Naive thymus-derived CD4-positive, alpha-beta T cell (primary cell): ENCODE measurements at regions not wholly inside any gene's neighbourhood (a gene's known extent, or its start where the extent isn't known, plus 50 kb on each side); places are given as distances from the start of the nearest gene placed in this dataset.

Experiments used
- ATAC-seq: fragments of 150-1000 bp; cut with Tn5 transposase; 2 replicates; pipeline ENCODE4 v1.10.0; 2021; ENCODE audit warnings: mild to moderate bottlenecking, moderate library complexity
- CTCF ChIA-PET: fragments of 350-600 bp; sonication (Branson Sonifier 250); formaldehyde crosslinking; loops from one replicate; lab custom pipeline; 2021; ENCODE audit warnings: antibody characterized with exemption; lab: Charles Lee
- POLR2A ChIA-PET: fragments of 350-600 bp; sonication (Branson Sonifier 250); formaldehyde crosslinking; loops from one replicate; lab custom pipeline; 2021; ENCODE audit warnings: antibody characterized with exemption, inconsistent platforms; lab: Charles Lee
- DNase-seq, 9 donors: peaks; one replicate each; pipeline versions ENCODE4 v3.0.0 to v3.0.0-alpha.2; 2020 to 2022; ENCODE audit warnings: mixed read lengths in 1 of 9
- H3K27ac ChIP-seq: one replicate; pipeline ENCODE4 v1.7.0; 2013; ENCODE audit warnings: mild to moderate bottlenecking, low read depth, low read length, moderate library complexity
- H3K27me3 ChIP-seq, 2 donors: one replicate each; pipeline ENCODE4 v1.7.0; 2013; ENCODE audit warnings: low read length in 2 of 2, mild to moderate bottlenecking in 2 of 2, moderate library complexity in 2 of 2; ENCODE audit not compliant: control insufficient read depth in 2 of 2, insufficient read depth in 2 of 2
- H3K36me3 ChIP-seq, 3 experiments: 1 replicate in 2 of 3; 2 replicates in 1 of 3; pipeline ENCODE4 v1.7.0; 2013; ENCODE audit warnings: low read length in 3 of 3, mild to moderate bottlenecking in 3 of 3, moderate library complexity in 1 of 3; ENCODE audit not compliant: insufficient read depth in 3 of 3, control insufficient read depth in 2 of 3
- H3K4me1 ChIP-seq, 2 donors: one replicate each; pipeline ENCODE4 v1.7.0; 2013; ENCODE audit warnings: low read length in 2 of 2, mild to moderate bottlenecking in 2 of 2, moderate library complexity in 1 of 2; ENCODE audit not compliant: control insufficient read depth in 2 of 2, insufficient read depth in 2 of 2
- H3K4me3 ChIP-seq: 2 replicates; pipeline ENCODE4 v1.7.0; 2013; ENCODE audit warnings: mild to moderate bottlenecking, low read length
- H3K9me3 ChIP-seq, 3 experiments: 1 replicate in 2 of 3; 2 replicates in 1 of 3; pipeline ENCODE4 v1.7.0; 2013; ENCODE audit warnings: low read length in 3 of 3; ENCODE audit not compliant: control insufficient read depth in 2 of 3
- H3K27ac Mint-ChIP-seq, 9 donors: one replicate each; pipeline ENCODE4 v1.8.0; 2020 to 2022; ENCODE audit warnings: mixed read lengths in 9 of 9, mild to moderate bottlenecking in 8 of 9, moderate library complexity in 5 of 9, inconsistent platforms in 2 of 9
- H3K27me3 Mint-ChIP-seq, 5 donors: one replicate each; pipeline ENCODE4 v1.8.0; 2021 to 2022; ENCODE audit warnings: mixed read lengths in 5 of 5, mild to moderate bottlenecking in 1 of 5
- H3K36me3 Mint-ChIP-seq, 5 donors: one replicate each; pipeline ENCODE4 v1.8.0; 2020 to 2022; ENCODE audit warnings: mixed read lengths in 5 of 5, mild to moderate bottlenecking in 3 of 5, inconsistent platforms in 1 of 5
- H3K4me1 Mint-ChIP-seq, 7 donors: one replicate each; pipeline ENCODE4 v1.8.0; 2020 to 2022; ENCODE audit warnings: mixed read lengths in 7 of 7, mild to moderate bottlenecking in 3 of 7, inconsistent platforms in 1 of 7
- H3K4me3 Mint-ChIP-seq, 10 donors: one replicate each; pipeline ENCODE4 v1.8.0; 2020 to 2022; ENCODE audit warnings: mild to moderate bottlenecking in 10 of 10, mixed read lengths in 10 of 10, moderate library complexity in 6 of 10, inconsistent platforms in 2 of 10
- H3K9me3 Mint-ChIP-seq, 11 donors: one replicate each; pipeline ENCODE4 v1.8.0; 2020 to 2022; ENCODE audit warnings: mixed read lengths in 11 of 11, mild to moderate bottlenecking in 4 of 11, inconsistent platforms in 1 of 11, moderate library complexity in 1 of 11
- intact Hi-C, 2 donors: fragments of 100-400 bp; cut with micrococcal nuclease; formaldehyde crosslinking; loops; one replicate each; pipeline ENCODE4 v1.15.1; 2023

GRCh38 chr13:84959818-84960217, 839.4 kb downstream of the SLITRK6 start:
- POLR2A ChIA-PET: no interaction called here
- no peaks in the 10 kb centered on the region for H3K27me3 Mint-ChIP-seq
- H3K36me3 Mint-ChIP-seq: no peaks in the 10 kb centered on the region
- H3K4me3 Mint-ChIP-seq: no peak overlapping the region
- no peaks in the 10 kb centered on the region for H3K9me3 ChIP-seq
- H3K4me1 Mint-ChIP-seq: no peaks in the 10 kb centered on the region
- intact Hi-C loops: no loop called here
- H3K4me3 ChIP-seq: no peak overlapping the region
- ATAC-seq: no peak
- DNase-seq: no peak
- no peaks in the 10 kb centered on the region for H3K4me1 ChIP-seq
- peaks cover 0 to 2% (median 0%) of the 10 kb centered on the region in 11 donors for H3K9me3 Mint-ChIP-seq
- H3K27ac ChIP-seq: no peak overlapping the region
- H3K27ac Mint-ChIP-seq: no peak overlapping the region
- H3K36me3 ChIP-seq: no peaks in the 10 kb centered on the region
- no peaks in the 10 kb centered on the region for H3K27me3 ChIP-seq
- CTCF ChIA-PET: no interaction called here

DNA sequence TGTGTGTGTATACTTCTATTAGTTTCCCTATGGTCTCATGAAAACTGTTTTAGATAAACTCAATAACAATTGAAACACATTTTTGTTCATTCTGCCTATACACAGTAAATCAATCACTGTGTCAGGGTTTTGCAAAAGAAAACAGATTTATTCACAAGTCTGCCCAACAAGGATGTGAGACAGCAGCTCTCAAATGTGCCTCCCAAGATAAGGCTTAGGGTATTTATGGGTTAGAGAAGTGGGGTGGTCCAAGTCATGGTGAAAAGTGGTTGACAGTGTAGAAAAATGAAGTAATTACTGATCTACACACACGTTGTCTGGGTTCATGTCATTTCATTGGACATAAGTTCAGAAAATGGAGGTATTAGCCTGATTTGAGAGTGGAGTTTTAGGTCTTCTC, 844.6 kb downstream of the SLITRK6 start:
- peaks cover 0 to 15% (median 0%) of the 10 kb centered on the region in 11 donors for H3K9me3 Mint-ChIP-seq
- H3K9me3 ChIP-seq: no peaks in the 10 kb centered on the region
- H3K4me1 Mint-ChIP-seq: no peaks in the 10 kb centered on the region
- H3K27ac Mint-ChIP-seq: no peak overlapping the region
- no peak for ATAC-seq
- no peaks in the 10 kb centered on the region for H3K36me3 ChIP-seq
- H3K27me3 Mint-ChIP-seq: no peaks in the 10 kb centered on the region
- ChIA-PET CTCF (interaction anchor here (0.6 kb wide), 1 partner anchor 53 kb away, joined by 3 read pairs; no protein-coding TSS in a partner anchor), POLR2A (no interaction called here)
- no peak overlapping the region for H3K27ac ChIP-seq
- peaks cover 0 to 4% (median 0%) of the 10 kb centered on the region in 5 donors for H3K36me3 Mint-ChIP-seq
- DNase-seq: no peak
- H3K4me3 ChIP-seq: no peak overlapping the region
- no peaks in the 10 kb centered on the region for H3K4me1 ChIP-seq
- H3K27me3 ChIP-seq: no peaks in the 10 kb centered on the region
- H3K4me3 Mint-ChIP-seq: no peak overlapping the region
- intact Hi-C loops: no loop called here

- no peak for ATAC-seq
- CTCF ChIA-PET: interaction anchor here (0.7 kb wide), 1 partner anchor 1864 kb away, joined by 5 read pairs; no protein-coding TSS in a partner anchor
- no peak for DNase-seq
- Mint-ChIP-seq H3K27me3 (no peaks in the 10 kb centered on the region), H3K4me1 (no peaks in the 10 kb centered on the region), H3K36me3 (peaks cover 0 to 4% (median 0%) of the 10 kb centered on the region in 5 donors), H3K9me3 (peaks cover 0 to 26% (median 4%) of the 10 kb centered on the region in 11 donors), H3K27ac (no peak overlapping the region), H3K4me3 (no peak overlapping the region)
- Histone ChIP-seq H3K9me3 (no peaks in the 10 kb centered on the region), H3K27ac (no peak overlapping the region), H3K36me3 (no peaks in the 10 kb centered on the region), H3K4me1 (no peaks in the 10 kb centered on the region), H3K27me3 (no peaks in the 10 kb centered on the region), H3K4me3 (no peak overlapping the region)
- POLR2A ChIA-PET: no interaction called here
- intact Hi-C loops: no loop called here
These were observed 848.1 kb downstream of the SLITRK6 start for GRCh38 chr13:84951128-84951527.

- H3K9me3 ChIP-seq: no peaks in the 10 kb centered on the region
- Mint-ChIP-seq H3K4me3 (no peak overlapping the region), H3K27ac (no peak overlapping the region), H3K36me3 (peaks cover 0 to 4% (median 0%) of the 10 kb centered on the region in 5 donors), H3K27me3 (no peaks in the 10 kb centered on the region), H3K4me1 (no peaks in the 10 kb centered on the region), H3K9me3 (peaks cover 0 to 24% (median 4%) of the 10 kb centered on the region in 11 donors)
- H3K4me1 ChIP-seq: no peaks in the 10 kb centered on the region
- no peak overlapping the region for H3K4me3 ChIP-seq
- ATAC-seq (no peak), DNase-seq (no peak)
- H3K27me3 ChIP-seq: no peaks in the 10 kb centered on the region
- H3K27ac ChIP-seq: no peak overlapping the region
- CTCF ChIA-PET: no interaction called here
- POLR2A ChIA-PET: no interaction called here
- H3K36me3 ChIP-seq: no peaks in the 10 kb centered on the region
- intact Hi-C loops: no loop called here
These were observed 853.0 kb downstream of the SLITRK6 start for GRCh38 chr13:84946192-84946591.

GRCh38 chr13:84940798-84941197, 858.4 kb downstream of the SLITRK6 start:
- intact Hi-C loops: no loop called here
- H3K27ac Mint-ChIP-seq: no peak overlapping the region
- ChIA-PET POLR2A (no interaction called here), CTCF (no interaction called here)
- Histone ChIP-seq H3K9me3 (no peaks in the 10 kb centered on the region), H3K4me1 (no peaks in the 10 kb centered on the region), H3K27ac (no peak overlapping the region), H3K36me3 (no peaks in the 10 kb centered on the region), H3K4me3 (no peak overlapping the region), H3K27me3 (no peaks in the 10 kb centered on the region)
- ATAC-seq: no peak
- H3K27me3 Mint-ChIP-seq: no peaks in the 10 kb centered on the region
- H3K9me3 Mint-ChIP-seq: peaks cover 0 to 1% (median 0%) of the 10 kb centered on the region in 11 donors
- no peaks in the 10 kb centered on the region for H3K36me3 Mint-ChIP-seq
- DNase-seq: no peak
- peaks cover 0 to 1% (median 0%) of the 10 kb centered on the region in 7 donors for H3K4me1 Mint-ChIP-seq
- H3K4me3 Mint-ChIP-seq: no peak overlapping the region

GRCh38 chr13:84940167-84940566, 859.1 kb downstream of the SLITRK6 start:
- Mint-ChIP-seq H3K4me1 (peaks cover 0 to 6% (median 0%) of the 10 kb centered on the region in 7 donors), H3K36me3 (no peaks in the 10 kb centered on the region), H3K27me3 (no peaks in the 10 kb centered on the region), H3K9me3 (peaks cover 0 to 1% (median 0%) of the 10 kb centered on the region in 11 donors), H3K4me3 (no peak overlapping the region), H3K27ac (no peak overlapping the region)
- Histone ChIP-seq H3K4me3 (no peak overlapping the region), H3K27me3 (no peaks in the 10 kb centered on the region), H3K9me3 (no peaks in the 10 kb centered on the region), H3K4me1 (no peaks in the 10 kb centered on the region), H3K36me3 (no peaks in the 10 kb centered on the region), H3K27ac (no peak overlapping the region)
- POLR2A ChIA-PET: no interaction called here
- no peak for DNase-seq
- intact Hi-C loops: no loop called here
- no peak for ATAC-seq
- CTCF ChIA-PET: no interaction called here

DNA sequence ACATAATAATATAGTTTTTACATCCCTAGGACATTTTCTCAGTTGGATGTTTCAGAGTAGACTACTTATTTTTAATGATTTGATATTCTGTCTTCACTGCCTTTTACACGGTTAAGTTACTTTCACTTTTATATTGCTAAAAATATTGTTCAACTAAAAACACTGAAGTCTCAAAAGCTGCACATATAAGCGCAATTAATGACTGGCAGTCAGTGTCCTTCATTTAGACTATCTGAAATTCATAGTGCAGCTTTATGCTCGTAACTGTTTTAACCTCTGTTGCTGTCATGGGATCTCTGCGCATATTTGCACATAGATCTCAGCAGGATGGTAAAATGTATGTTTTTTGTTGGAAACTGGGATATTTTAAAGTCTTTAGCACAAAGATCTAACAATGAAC, 864.3 kb downstream of the SLITRK6 start:
- DNase-seq (no peak), ATAC-seq (no peak)
- peaks cover 0 to 11% (median 0%) of the 10 kb centered on the region in 7 donors for H3K4me1 Mint-ChIP-seq
- peaks cover 0 to 4% (median 0%) of the 10 kb centered on the region in 11 donors for H3K9me3 Mint-ChIP-seq
- peak overlapping the region in 1 of 9 donors; percentile 1 for H3K27ac Mint-ChIP-seq
- intact Hi-C loops: no loop called here
- no peaks in the 10 kb centered on the region for H3K27me3 Mint-ChIP-seq
- Histone ChIP-seq H3K4me1 (no peaks in the 10 kb centered on the region), H3K27me3 (no peaks in the 10 kb centered on the region), H3K27ac (no peak overlapping the region), H3K36me3 (no peaks in the 10 kb centered on the region), H3K4me3 (no peak overlapping the region), H3K9me3 (no peaks in the 10 kb centered on the region)
- CTCF ChIA-PET: no interaction called here
- no peaks in the 10 kb centered on the region for H3K36me3 Mint-ChIP-seq
- POLR2A ChIA-PET: no interaction called here
- peak overlapping the region in 8 of 10 donors; percentile 11 to 59 (median 34) for H3K4me3 Mint-ChIP-seq
